Chondrocyte (in vitro differentiated cells): ENCODE measurements at regions not wholly inside any gene's neighbourhood (a gene's known extent, or its start where the extent isn't known, plus 50 kb on each side); places are given as distances from the start of the nearest gene placed in this dataset.

Experiments used
- DNase-seq: peaks from one replicate; pipeline ENCODE4 v3.0.0; 2021; ENCODE audit warnings: mixed read lengths, low spot score
- H3K27ac Mint-ChIP-seq: one replicate; pipeline ENCODE4 v1.8.0; 2021; ENCODE audit warnings: mild to moderate bottlenecking, moderate library complexity, mixed read lengths; ENCODE audit not compliant: unreplicated experiment
- H3K27me3 Mint-ChIP-seq: 2 replicates; pipeline ENCODE4 v1.8.0; 2021; ENCODE audit warnings: low read depth, mixed read lengths
- H3K36me3 Mint-ChIP-seq: 2 replicates; pipeline ENCODE4 v1.8.0; 2021; ENCODE audit warnings: low read depth, mixed read lengths
- H3K4me1 Mint-ChIP-seq: 2 replicates; pipeline ENCODE4 v1.8.0; 2021; ENCODE audit warnings: low read depth, mild to moderate bottlenecking, mixed read lengths
- H3K4me3 Mint-ChIP-seq: one replicate; pipeline ENCODE4 v1.8.0; 2021; ENCODE audit warnings: mild to moderate bottlenecking, moderate library complexity, mixed read lengths; ENCODE audit not compliant: unreplicated experiment
- H3K9me3 Mint-ChIP-seq: 2 replicates; pipeline ENCODE4 v1.8.0; 2021; ENCODE audit warnings: low read depth, mixed read lengths
- CTCF ChIP-seq: fragments of 200-600 bp; sonication (generic); IDR thresholded peaks from 2 replicates; pipeline ENCODE4 v1.5.0; 2021; ENCODE audit warnings: antibody characterized with exemption, mild to moderate bottlenecking, moderate library complexity

GRCh38 chr10:130875897-130876472 is 435.5 kb downstream of the TCERG1L start:
- DNase-seq, result no peak
- Mint-ChIP-seq H3K27ac (no peak overlapping the region), H3K4me3 (no peak overlapping the region), H3K9me3 (peaks cover 48% of the 10 kb centered on the region), H3K27me3 (no peaks in the 10 kb centered on the region), H3K36me3 (no peaks in the 10 kb centered on the region), H3K4me1 (no peaks in the 10 kb centered on the region)
- no peak for TF ChIP-seq CTCF

- Mint-ChIP-seq H3K27ac (no peak overlapping the region), H3K9me3 (peaks cover 48% of the 10 kb centered on the region), H3K27me3 (no peaks in the 10 kb centered on the region), H3K4me1 (no peaks in the 10 kb centered on the region), H3K4me3 (no peak overlapping the region), H3K36me3 (no peaks in the 10 kb centered on the region)
- DNase-seq, result no peak
- no peak for TF ChIP-seq CTCF
Measured at GRCh38 chr10:130877126-130877525, 434.4 kb downstream of the TCERG1L start.

- H3K4me3 Mint-ChIP-seq, result no peak overlapping the region
- no peak for TF ChIP-seq CTCF
- no peak overlapping the region for H3K27ac Mint-ChIP-seq
- no peaks in the 10 kb centered on the region for H3K4me1 Mint-ChIP-seq
- no peaks in the 10 kb centered on the region for H3K36me3 Mint-ChIP-seq
- no peaks in the 10 kb centered on the region for H3K27me3 Mint-ChIP-seq
- H3K9me3 Mint-ChIP-seq, result peaks cover 42% of the 10 kb centered on the region
- DNase-seq, result no peak
Measured at GRCh38 chr10:130878131-130878530, 433.4 kb downstream of the TCERG1L start.

- no peaks in the 10 kb centered on the region for H3K4me1 Mint-ChIP-seq
- no peaks in the 10 kb centered on the region for H3K27me3 Mint-ChIP-seq
- no peak overlapping the region for H3K27ac Mint-ChIP-seq
- no peak overlapping the region for H3K4me3 Mint-ChIP-seq
- H3K36me3 Mint-ChIP-seq, result no peaks in the 10 kb centered on the region
- no peak for TF ChIP-seq CTCF
- H3K9me3 Mint-ChIP-seq, result peaks cover 21% of the 10 kb centered on the region
- peak; percentile 9 for DNase-seq
Measured at GRCh38 chr10:130882906-130883305, 428.6 kb downstream of the TCERG1L start.

DNA sequence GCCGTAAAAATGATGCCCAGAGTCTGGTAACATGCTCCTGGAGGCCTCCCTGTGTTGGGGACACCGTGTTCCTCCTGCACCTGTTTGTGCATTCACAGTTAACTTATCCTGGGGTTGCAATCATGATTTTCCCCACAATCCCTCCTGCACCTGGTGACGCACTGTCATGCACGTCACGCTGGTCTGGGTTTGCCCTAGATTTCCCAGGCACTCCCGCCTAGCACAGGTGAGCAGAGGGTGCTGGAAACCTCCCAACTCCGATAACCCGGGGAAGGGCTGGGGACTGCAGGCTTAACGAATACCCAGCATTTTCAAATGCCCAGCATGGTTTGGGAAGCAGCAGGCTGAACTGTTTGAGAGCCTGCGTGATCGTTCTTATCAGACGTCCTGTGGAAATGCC is 427.1 kb downstream of the TCERG1L start:
- Mint-ChIP-seq H3K36me3 (no peaks in the 10 kb centered on the region), H3K27ac (no peak overlapping the region), H3K4me1 (no peaks in the 10 kb centered on the region), H3K27me3 (no peaks in the 10 kb centered on the region), H3K4me3 (no peak overlapping the region), H3K9me3 (peaks cover 12% of the 10 kb centered on the region)
- no peak for TF ChIP-seq CTCF
- DNase-seq, result no peak
